ENCODE measurements at regions not wholly inside any gene's neighbourhood (a gene's known extent, or its start where the extent isn't known, plus 50 kb on each side); places are given as distances from the start of the nearest gene placed in this dataset.

GRCh38 chr5:133830281-133830680 is 138.1 kb downstream of the C5orf15 start:
- TF ChIP-seq EZH2 (IDR thresholded peaks at IDR 0.05; ENCODE audit: low read length) (no peak), CTCF (optimal IDR thresholded peaks at IDR 0.05 in 1 of 3, IDR thresholded peaks at IDR 0.05 in 1 of 3, conservative IDR thresholded peaks at IDR 0.05 in 1 of 3; ENCODE audit: extremely low read depth in 1 of 3, insufficient read depth in 2 of 3, low read length in 3 of 3) (no peak)
